ENCODE measurements at regions not wholly inside any gene's neighbourhood (a gene's known extent, or its start where the extent isn't known, plus 50 kb on each side); places are given as distances from the start of the nearest gene placed in this dataset.
"Not testable (repeated sequence)": the region's sequence is repeated elsewhere in the genome, so short reads cannot be mapped to it uniquely, and the experiment has no call there.

- Histone ChIP-seq H3K4me3 (ENCODE audit: low read length, poor library complexity, severe bottlenecking) (no peak overlapping the region), H3K27me3 (ENCODE audit: insufficient read depth, low read length, poor library complexity, severe bottlenecking) (no peaks in the 10 kb centered on the region), H2AFZ (ENCODE audit: low read length) (no peak overlapping the region), H4K20me1 (ENCODE audit: insufficient read depth, low read length, poor library complexity, severe bottlenecking) (no peaks in the 10 kb centered on the region), H3K36me3 (ENCODE audit: insufficient read depth, low read length) (no peaks in the 10 kb centered on the region), H3K4me2 (ENCODE audit: low read depth, low read length, poor library complexity, severe bottlenecking) (no peak overlapping the region), H3F3A (ENCODE audit: low read depth) (no peaks in the 10 kb centered on the region), H3K9ac (ENCODE audit: low read depth, low read length, poor library complexity, severe bottlenecking) (no peak overlapping the region), H3K4me1 (ENCODE audit: insufficient read depth, low read length, poor library complexity, severe bottlenecking) (no peaks in the 10 kb centered on the region), H3K9me2 (replicated peaks; ENCODE audit: low read depth, low read length) (no peaks in the 10 kb centered on the region), H3K79me2 (ENCODE audit: insufficient read depth, low read length) (no peaks in the 10 kb centered on the region), H3K9me3 (ENCODE audit: insufficient read depth, low read depth, low read length) (no peaks in the 10 kb centered on the region)
- TF ChIP-seq EZH2phosphoT487 (IDR thresholded peaks at IDR 0.05; ENCODE audit: borderline replicate concordance) (no peak), CTCF (conservative IDR thresholded peaks at IDR 0.05; ENCODE audit: low read length) (no peak)
Measured at GRCh38 chr2:149686136-149687051, 98.8 kb upstream of the MMADHC start.

GRCh38 chr2:149685401-149685800 is 97.8 kb upstream of the MMADHC start:
- H4K20me1 ChIP-seq (ENCODE audit: insufficient read depth, low read length, poor library complexity, severe bottlenecking); H3K36me3 ChIP-seq (ENCODE audit: insufficient read depth, low read length); H3K4me1 ChIP-seq (ENCODE audit: insufficient read depth, low read length, poor library complexity, severe bottlenecking); H3K79me2 ChIP-seq (ENCODE audit: insufficient read depth, low read length); H3K9me3 ChIP-seq (ENCODE audit: insufficient read depth, low read depth, low read length); H2AFZ ChIP-seq (ENCODE audit: low read length); H3K27me3 ChIP-seq (ENCODE audit: insufficient read depth, low read length, poor library complexity, severe bottlenecking); H3K9ac ChIP-seq (ENCODE audit: low read depth, low read length, poor library complexity, severe bottlenecking); H3K4me3 ChIP-seq (ENCODE audit: low read length, poor library complexity, severe bottlenecking); H3K4me2 ChIP-seq (ENCODE audit: low read depth, low read length, poor library complexity, severe bottlenecking); H3K9me2 ChIP-seq (replicated peaks; ENCODE audit: low read depth, low read length); H3F3A ChIP-seq (ENCODE audit: low read depth): not testable (repeated sequence)

GRCh38 chr2:149679286-149679685 is 91.7 kb upstream of the MMADHC start:
- H3K4me2 ChIP-seq (ENCODE audit: low read depth, low read length, poor library complexity, severe bottlenecking) = no peak overlapping the region
- H3K4me3 ChIP-seq (ENCODE audit: low read length, poor library complexity, severe bottlenecking) = no peak overlapping the region
- H3K9me3 ChIP-seq (ENCODE audit: insufficient read depth, low read depth, low read length) = no peaks in the 10 kb centered on the region

More at GRCh38 chr2:149679286-149679685, 91.7 kb upstream of the MMADHC start:
- no peak overlapping the region for H2AFZ ChIP-seq (ENCODE audit: low read length)
- H3K27me3 ChIP-seq (ENCODE audit: insufficient read depth, low read length, poor library complexity, severe bottlenecking) = peaks cover 13% of the 10 kb centered on the region
- H3K9ac ChIP-seq (ENCODE audit: low read depth, low read length, poor library complexity, severe bottlenecking) = no peak overlapping the region
- peaks cover 4% of the 10 kb centered on the region for H3K4me1 ChIP-seq (ENCODE audit: insufficient read depth, low read length, poor library complexity, severe bottlenecking)
- H3K9me2 ChIP-seq (replicated peaks; ENCODE audit: low read depth, low read length) = no peaks in the 10 kb centered on the region
- no peaks in the 10 kb centered on the region for H3F3A ChIP-seq (ENCODE audit: low read depth)
- no peaks in the 10 kb centered on the region for H4K20me1 ChIP-seq (ENCODE audit: insufficient read depth, low read length, poor library complexity, severe bottlenecking)
- H3K36me3 ChIP-seq (ENCODE audit: insufficient read depth, low read length) = no peaks in the 10 kb centered on the region
- TF ChIP-seq EZH2phosphoT487 (IDR thresholded peaks at IDR 0.05; ENCODE audit: borderline replicate concordance) (no peak), CTCF (conservative IDR thresholded peaks at IDR 0.05; ENCODE audit: low read length) (no peak)
- H3K79me2 ChIP-seq (ENCODE audit: insufficient read depth, low read length) = no peaks in the 10 kb centered on the region

Measured in Loucy (cell line).